T-helper 17 cell (primary cell): ENCODE measurements at regions not wholly inside any gene's neighbourhood (a gene's known extent, or its start where the extent isn't known, plus 50 kb on each side); places are given as distances from the start of the nearest gene placed in this dataset.

Experiments
- ATAC-seq: fragments of 150-1000 bp; cut with Tn5 transposase; 2 replicates; pipeline ENCODE4 v1.10.0; 2021; ENCODE audit warnings: mild to moderate bottlenecking, moderate library complexity
- DNase-seq, 3 donors: peaks; one replicate each; pipeline versions ENCODE4 v3.0.0 to v3.0.0-alpha.2; 2020 to 2021
- H3K9me3 ChIP-seq: one replicate; pipeline ENCODE4 v1.7.0; 2013; ENCODE audit warnings: low read length, mild to moderate bottlenecking; ENCODE audit not compliant: control insufficient read depth, poor library complexity, severe bottlenecking
- H3K27ac Mint-ChIP-seq: one replicate; pipeline ENCODE4 v1.8.0; 2022; ENCODE audit warnings: mild to moderate bottlenecking, moderate library complexity, mixed read lengths
- H3K27me3 Mint-ChIP-seq: one replicate; pipeline ENCODE4 v1.8.0; 2022; ENCODE audit warnings: mixed read lengths
- H3K36me3 Mint-ChIP-seq: one replicate; pipeline ENCODE4 v1.8.0; 2022; ENCODE audit warnings: low read depth, mixed read lengths
- H3K4me1 Mint-ChIP-seq: one replicate; pipeline ENCODE4 v1.8.0; 2022; ENCODE audit warnings: mild to moderate bottlenecking, mixed read lengths
- H3K4me3 Mint-ChIP-seq: one replicate; pipeline ENCODE4 v1.8.0; 2022; ENCODE audit warnings: mild to moderate bottlenecking, moderate library complexity, mixed read lengths

GRCh38 chrX:138777230-138777629, 65.7 kb upstream of the FGF13 start:
- Mint-ChIP-seq H3K27ac (no peak overlapping the region), H3K4me3 (no peak overlapping the region), H3K4me1 (no peaks in the 10 kb centered on the region), H3K27me3 (no peaks in the 10 kb centered on the region), H3K36me3 (no peaks in the 10 kb centered on the region)
- DNase-seq (no peak), ATAC-seq (no peak)
- no peaks in the 10 kb centered on the region for H3K9me3 ChIP-seq

GRCh38 chrX:138775517-138775916, 64.0 kb upstream of the FGF13 start:
- no peaks in the 10 kb centered on the region for H3K9me3 ChIP-seq
- no peaks in the 10 kb centered on the region for H3K4me1 Mint-ChIP-seq
- ATAC-seq = no peak
- H3K36me3 Mint-ChIP-seq = no peaks in the 10 kb centered on the region
- no peaks in the 10 kb centered on the region for H3K27me3 Mint-ChIP-seq
- DNase-seq = no peak
- H3K4me3 Mint-ChIP-seq = no peak overlapping the region
- H3K27ac Mint-ChIP-seq = no peak overlapping the region

- Mint-ChIP-seq H3K36me3 (no peaks in the 10 kb centered on the region), H3K4me1 (no peaks in the 10 kb centered on the region), H3K27ac (no peak overlapping the region), H3K4me3 (no peak overlapping the region), H3K27me3 (no peaks in the 10 kb centered on the region)
- no peak for ATAC-seq
- H3K9me3 ChIP-seq = no peaks in the 10 kb centered on the region
- DNase-seq = no peak
Observed at GRCh38 chrX:138771047-138771446, 59.5 kb upstream of the FGF13 start.

- Mint-ChIP-seq H3K27ac (no peak overlapping the region), H3K4me1 (no peaks in the 10 kb centered on the region), H3K36me3 (no peaks in the 10 kb centered on the region), H3K27me3 (no peaks in the 10 kb centered on the region), H3K4me3 (no peak overlapping the region)
- no peak for ATAC-seq
- DNase-seq = no peak
- no peaks in the 10 kb centered on the region for H3K9me3 ChIP-seq
Observed at GRCh38 chrX:138769918-138770317, 58.4 kb upstream of the FGF13 start.

- H3K9me3 ChIP-seq = no peaks in the 10 kb centered on the region
- no peak overlapping the region for H3K4me3 Mint-ChIP-seq
Observed at GRCh38 chrX:138765051-138765450, 53.5 kb upstream of the FGF13 start.

GRCh38 chrX:138763761-138764160, 52.2 kb upstream of the FGF13 start:
- DNase-seq (no peak), ATAC-seq (no peak)
- no peak overlapping the region for H3K27ac Mint-ChIP-seq
- no peak overlapping the region for H3K4me3 Mint-ChIP-seq
- H3K36me3 Mint-ChIP-seq = no peaks in the 10 kb centered on the region
- H3K9me3 ChIP-seq = no peaks in the 10 kb centered on the region
- no peaks in the 10 kb centered on the region for H3K4me1 Mint-ChIP-seq
- no peaks in the 10 kb centered on the region for H3K27me3 Mint-ChIP-seq

More at GRCh38 chrX:138765051-138765450, 53.5 kb upstream of the FGF13 start:
- H3K27ac Mint-ChIP-seq = no peak overlapping the region
- DNase-seq = no peak
- H3K27me3 Mint-ChIP-seq = no peaks in the 10 kb centered on the region
- no peaks in the 10 kb centered on the region for H3K4me1 Mint-ChIP-seq
- no peak for ATAC-seq
- H3K36me3 Mint-ChIP-seq = no peaks in the 10 kb centered on the region

GRCh38 chrX:138761380-138761779, 49.9 kb upstream of the FGF13 start:
- Mint-ChIP-seq H3K4me1 (no peaks in the 10 kb centered on the region), H3K36me3 (no peaks in the 10 kb centered on the region), H3K27ac (no peak overlapping the region), H3K27me3 (no peaks in the 10 kb centered on the region), H3K4me3 (no peak overlapping the region)
- no peak for DNase-seq
- ATAC-seq = no peak
- no peaks in the 10 kb centered on the region for H3K9me3 ChIP-seq
